Trophoblast cell (in vitro differentiated cells and primary cell): ENCODE measurements at regions not wholly inside any gene's neighbourhood (a gene's known extent, or its start where the extent isn't known, plus 50 kb on each side); places are given as distances from the start of the nearest gene placed in this dataset.

Source experiments
- DNase-seq, 2 donors: peaks; one replicate each; pipeline ENCODE4 v3.0.0-alpha.2; 2016
- H2AFZ ChIP-seq: 2 replicates; pipeline ENCODE4 v1.6.1; 2013; ENCODE audit warnings: low read length, moderate library complexity, mild to moderate bottlenecking; ENCODE audit not compliant: insufficient read depth, poor library complexity
- H2AK5ac ChIP-seq: 2 replicates; pipeline ENCODE4 v1.6.1; 2013; ENCODE audit warnings: mild to moderate bottlenecking, low read length
- H2BK120ac ChIP-seq: 2 replicates; pipeline ENCODE4 v1.6.1; 2013; ENCODE audit warnings: low read length, mild to moderate bottlenecking, moderate library complexity; ENCODE audit not compliant: insufficient read depth, poor library complexity
- H2BK12ac ChIP-seq: 2 replicates; pipeline ENCODE4 v1.6.1; 2013; ENCODE audit warnings: mild to moderate bottlenecking, low read length, moderate library complexity
- H2BK5ac ChIP-seq: 2 replicates; pipeline ENCODE4 v1.6.1; 2013; ENCODE audit warnings: low read length, low read depth, moderate library complexity, mild to moderate bottlenecking; ENCODE audit not compliant: poor library complexity
- H3K14ac ChIP-seq: 2 replicates; pipeline ENCODE4 v1.6.1; 2013; ENCODE audit warnings: mild to moderate bottlenecking, low read length
- H3K18ac ChIP-seq: 2 replicates; pipeline ENCODE4 v1.6.1; 2013; ENCODE audit warnings: mild to moderate bottlenecking, low read length
- H3K23ac ChIP-seq: 2 replicates; pipeline ENCODE4 v1.6.1; 2013; ENCODE audit warnings: low read length
- H3K27ac ChIP-seq: 2 replicates; pipeline ENCODE4 v1.5.1; 2013; ENCODE audit warnings: low read depth, mild to moderate bottlenecking, inconsistent platforms, low read length, moderate library complexity
- H3K27me3 ChIP-seq: 2 replicates; pipeline ENCODE4 v1.6.1; 2013; ENCODE audit warnings: inconsistent platforms, mild to moderate bottlenecking, low read length, moderate library complexity; ENCODE audit not compliant: insufficient read depth
- H3K36me3 ChIP-seq, 2 experiments: 1 replicate in 1 of 2; 2 replicates in 1 of 2; pipeline ENCODE4 v1.6.1; 2013; ENCODE audit warnings: low read length in 2 of 2, mild to moderate bottlenecking in 2 of 2, moderate library complexity in 1 of 2; ENCODE audit not compliant: insufficient read depth in 2 of 2, control insufficient read depth in 1 of 2
- H3K4ac ChIP-seq: 2 replicates; pipeline ENCODE4 v1.6.1; 2013; ENCODE audit warnings: low read depth, mild to moderate bottlenecking, low read length, moderate library complexity
- H3K4me1 ChIP-seq, 2 experiments: 1 replicate in 1 of 2; 2 replicates in 1 of 2; pipeline ENCODE4 v1.6.1; 2013; ENCODE audit warnings: low read length in 2 of 2, mild to moderate bottlenecking in 2 of 2, moderate library complexity in 1 of 2; ENCODE audit not compliant: insufficient read depth in 2 of 2, control insufficient read depth in 1 of 2
- H3K4me2 ChIP-seq: 2 replicates; pipeline ENCODE4 v1.6.1; 2013; ENCODE audit warnings: inconsistent platforms, mild to moderate bottlenecking, low read length, moderate library complexity
- H3K4me3 ChIP-seq: 2 replicates; pipeline ENCODE4 v1.5.1; 2013; ENCODE audit warnings: mild to moderate bottlenecking, low read depth, low read length, inconsistent platforms
- H3K79me1 ChIP-seq: one replicate; pipeline ENCODE4 v1.6.1; 2013; ENCODE audit warnings: low read length
- H3K79me2 ChIP-seq: 2 replicates; pipeline ENCODE4 v1.6.1; 2013; ENCODE audit warnings: low read length, mild to moderate bottlenecking; ENCODE audit not compliant: control insufficient read depth, insufficient read depth, poor library complexity
- H3K9ac ChIP-seq: 2 replicates; pipeline ENCODE4 v1.6.1; 2013; ENCODE audit warnings: mild to moderate bottlenecking, low read length
- H3K9me3 ChIP-seq: 2 replicates; pipeline ENCODE4 v1.6.1; 2013; ENCODE audit warnings: low read depth, mild to moderate bottlenecking, control low read depth, inconsistent platforms, low read length; ENCODE audit not compliant: insufficient read depth
- H4K12ac ChIP-seq: 2 replicates; pipeline ENCODE4 v1.6.1; 2013; ENCODE audit warnings: low read depth, mild to moderate bottlenecking, low read length, moderate library complexity
- H4K8ac ChIP-seq: 2 replicates; pipeline ENCODE4 v1.6.1; 2013; ENCODE audit warnings: low read depth, mild to moderate bottlenecking, low read length, moderate library complexity
- H4K91ac ChIP-seq: one replicate; pipeline ENCODE4 v1.6.1; 2013; ENCODE audit warnings: low read depth, mild to moderate bottlenecking, low read length, moderate library complexity
- WGBS: extraction: QIAGEN DNeasy Blood & Tissue Kit; methylation state at CpG from one replicate; pipeline ENCODE4 v1.1.7; 2013; ENCODE audit warnings: missing lambda C conversion rate; ENCODE audit not compliant: insufficient read length, insufficient coverage; ENCODE audit errors: extremely low coverage; 5-methylcytosine and 5-hydroxymethylcytosine counted together

- no peak for DNase-seq
- Histone ChIP-seq H3K4ac (no peak overlapping the region), H3K79me2 (no peaks in the 10 kb centered on the region), H3K27me3 (no peaks in the 10 kb centered on the region), H3K18ac (no peak overlapping the region), H3K4me2 (no peak overlapping the region), H4K91ac (no peak overlapping the region), H3K14ac (no peak overlapping the region), H3K36me3 (no peaks in the 10 kb centered on the region), H2AK5ac (no peak overlapping the region), H2BK12ac (no peak overlapping the region), H3K79me1 (no peaks in the 10 kb centered on the region), H3K9ac (no peak overlapping the region), H2BK120ac (no peak overlapping the region), H3K23ac (no peak overlapping the region), H4K12ac (no peak overlapping the region), H3K9me3 (peaks cover 3% of the 10 kb centered on the region), H4K8ac (no peak overlapping the region), H3K4me1 (peaks cover 0 to 4% of the 10 kb centered on the region in 2 experiments), H2AFZ (no peak overlapping the region), H3K27ac (no peak overlapping the region), H3K4me3 (no peak overlapping the region), H2BK5ac (no peak overlapping the region)
- no CpG with 5 or more reads among the region's 1 CpG for WGBS
These were observed 560.8 kb upstream of the FZD8 start for GRCh38 chr10:36202881-36203280.

GRCh38 chr10:36200577-36200976 is 558.5 kb upstream of the FZD8 start:
- DNase-seq, result peak in 1 of 2 donors; percentile 9
- Histone ChIP-seq H3K27me3 (no peaks in the 10 kb centered on the region), H2AFZ (no peak overlapping the region), H4K91ac (no peak overlapping the region), H3K27ac (no peak overlapping the region), H3K4me3 (no peak overlapping the region), H2BK5ac (no peak overlapping the region), H3K36me3 (no peaks in the 10 kb centered on the region), H3K4ac (no peak overlapping the region), H3K23ac (no peak overlapping the region), H3K9ac (no peak overlapping the region), H4K12ac (no peak overlapping the region), H3K4me2 (no peak overlapping the region), H3K14ac (no peak overlapping the region), H3K9me3 (peaks cover 3% of the 10 kb centered on the region), H3K79me2 (no peaks in the 10 kb centered on the region), H3K79me1 (no peaks in the 10 kb centered on the region), H2AK5ac (no peak overlapping the region), H3K18ac (no peak overlapping the region), H2BK12ac (no peak overlapping the region), H3K4me1 (no peaks in the 10 kb centered on the region), H2BK120ac (no peak overlapping the region), H4K8ac (no peak overlapping the region)
- no CpG with 5 or more reads among the region's 5 CpGs for WGBS

- H3K4me3 ChIP-seq, result no peak overlapping the region
- no peak overlapping the region for H2AK5ac ChIP-seq
- H3K36me3 ChIP-seq, result no peaks in the 10 kb centered on the region
- H3K18ac ChIP-seq, result no peak overlapping the region
- no peak overlapping the region for H3K27ac ChIP-seq
- no peak overlapping the region for H2AFZ ChIP-seq
- no peak overlapping the region for H2BK12ac ChIP-seq
- H4K91ac ChIP-seq, result no peak overlapping the region
- no peaks in the 10 kb centered on the region for H3K27me3 ChIP-seq
- no peak overlapping the region for H4K8ac ChIP-seq
- DNase-seq, result no peak
- H3K9ac ChIP-seq, result no peak overlapping the region
- no peaks in the 10 kb centered on the region for H3K4me1 ChIP-seq
- no peak overlapping the region for H3K14ac ChIP-seq
- H3K23ac ChIP-seq, result no peak overlapping the region
- no peak overlapping the region for H3K4ac ChIP-seq
- no peak overlapping the region for H4K12ac ChIP-seq
- H3K79me2 ChIP-seq, result no peaks in the 10 kb centered on the region
- H3K9me3 ChIP-seq, result peaks cover 3% of the 10 kb centered on the region
- no peak overlapping the region for H3K4me2 ChIP-seq
- H2BK5ac ChIP-seq, result no peak overlapping the region
- H3K79me1 ChIP-seq, result no peaks in the 10 kb centered on the region
- H2BK120ac ChIP-seq, result no peak overlapping the region
These were observed 556.2 kb upstream of the FZD8 start for GRCh38 chr10:36198322-36198721.

DNA sequence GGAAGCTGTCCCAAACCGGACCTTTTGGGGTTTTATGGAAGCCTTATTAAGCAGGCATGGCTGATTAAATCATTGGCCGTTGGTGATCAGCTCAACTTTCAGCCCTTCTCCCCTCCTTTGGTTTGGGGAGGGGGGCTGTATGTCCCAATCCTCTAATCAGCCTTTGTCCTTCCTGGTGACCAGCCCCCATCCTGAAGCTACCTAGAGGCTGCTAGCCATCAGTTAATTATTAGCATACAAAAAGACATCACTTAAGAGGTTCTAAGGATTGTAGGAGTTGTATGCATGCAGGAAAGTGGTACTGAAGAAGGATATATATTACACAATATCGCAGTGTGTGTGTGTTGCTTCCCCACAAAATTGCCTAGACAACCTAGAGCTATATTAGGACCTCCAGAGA is 553.3 kb upstream of the FZD8 start:
- H3K9me3 ChIP-seq, result peaks cover 3% of the 10 kb centered on the region
- no peak overlapping the region for H4K12ac ChIP-seq
- no peak overlapping the region for H4K8ac ChIP-seq
- H2BK12ac ChIP-seq, result no peak overlapping the region
- no peak overlapping the region for H4K91ac ChIP-seq
- H2AFZ ChIP-seq, result no peak overlapping the region
- H2BK120ac ChIP-seq, result no peak overlapping the region
- H2AK5ac ChIP-seq, result no peak overlapping the region
- H3K14ac ChIP-seq, result no peak overlapping the region
- H2BK5ac ChIP-seq, result no peak overlapping the region
- H3K36me3 ChIP-seq, result no peaks in the 10 kb centered on the region
- no peaks in the 10 kb centered on the region for H3K79me1 ChIP-seq
- no peak for DNase-seq
- no peak overlapping the region for H3K4ac ChIP-seq
- H3K27me3 ChIP-seq, result no peaks in the 10 kb centered on the region
- no peak overlapping the region for H3K18ac ChIP-seq
- no CpG with 5 or more reads among the region's 3 CpGs for WGBS
- no peaks in the 10 kb centered on the region for H3K79me2 ChIP-seq
- no peak overlapping the region for H3K27ac ChIP-seq
- H3K4me1 ChIP-seq, result no peaks in the 10 kb centered on the region
- H3K4me2 ChIP-seq, result no peak overlapping the region
- no peak overlapping the region for H3K4me3 ChIP-seq
- H3K23ac ChIP-seq, result no peak overlapping the region
- H3K9ac ChIP-seq, result no peak overlapping the region
